NT2/D1 (cell line): ENCODE measurements at regions not wholly inside any gene's neighbourhood (a gene's known extent, or its start where the extent isn't known, plus 50 kb on each side); places are given as distances from the start of the nearest gene placed in this dataset.

ENCODE experiments used
- SUZ12 ChIP-seq: IDR thresholded peaks from 2 replicates; pipeline ENCODE4 v1.6.1; 2011; ENCODE audit not compliant: insufficient read length, insufficient read depth; ENCODE audit errors: extremely low read depth
- ZNF274 ChIP-seq: IDR thresholded peaks from 2 replicates; pipeline ENCODE4 v1.6.1; 2011; ENCODE audit warnings: mild to moderate bottlenecking, low read depth, low read length

DNA sequence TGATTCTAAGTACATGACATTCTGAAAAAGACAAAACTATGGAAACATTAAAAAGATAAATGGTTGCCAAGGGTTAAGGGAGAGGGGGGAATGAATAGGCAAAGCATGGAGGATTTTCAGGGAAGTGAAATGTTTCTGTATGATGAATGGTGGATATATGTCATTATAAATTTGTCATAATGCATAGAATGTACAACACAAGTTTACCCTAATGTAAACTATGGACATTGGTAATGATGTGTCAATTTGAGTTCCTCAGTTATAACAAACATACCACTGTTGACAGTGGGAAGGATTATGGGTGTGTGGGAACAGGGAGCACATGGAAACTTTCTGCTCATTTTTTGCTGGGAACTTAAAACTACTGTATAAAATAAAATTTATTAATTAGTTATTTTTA lies 427.1 kb upstream of the ESRRG start:
- TF ChIP-seq SUZ12: no peak
- no peak for TF ChIP-seq ZNF274
